Caco-2 (cell line): ENCODE measurements at regions not wholly inside any gene's neighbourhood (a gene's known extent, or its start where the extent isn't known, plus 50 kb on each side); places are given as distances from the start of the nearest gene placed in this dataset.

Experiments
- BruUV-seq: library from RNA; stranded (reverse); fragments of 400-500 nt; replicated peaks from 2 replicates; lab custom pipeline; 2021; lab: Mats Ljungman, UMichigan
- CTCF ChIA-PET: fragments of 300-600 bp; sonication (Branson Sonifier 250); formaldehyde crosslinking; loops from one replicate; lab custom pipeline; 2022; ENCODE audit warnings: antibody characterized with exemption; lab: Charles Lee
- POLR2A ChIA-PET: fragments of 300-600 bp; sonication (Branson Sonifier 250); formaldehyde crosslinking; loops from one replicate; lab custom pipeline; 2022; ENCODE audit warnings: antibody characterized with exemption; lab: Charles Lee
- DNase-seq, 2 experiments: peaks; one replicate each; pipeline versions ENCODE4 v3.0.0 to v3.0.0-alpha.2; 2020 to 2022
- H3K27me3 ChIP-seq: replicated peaks from 2 replicates; pipeline ENCODE4 v1.6.0; 2011; ENCODE audit warnings: low read length; ENCODE audit not compliant: control insufficient read depth, insufficient read depth
- H3K36me3 ChIP-seq: 2 replicates; pipeline ENCODE4 v1.5.1; 2011; ENCODE audit warnings: low read length; ENCODE audit not compliant: control insufficient read depth, insufficient read depth
- H3K4me1 ChIP-seq: fragments of 250-450 bp; sonication (Bioruptor Pico); 2 replicates; pipeline ENCODE4 v1.5.1; 2020; ENCODE audit warnings: mild to moderate bottlenecking
- H3K4me3 ChIP-seq: 2 replicates; pipeline ENCODE4 v1.5.1; 2011; ENCODE audit warnings: low read depth, mild to moderate bottlenecking, control low read depth, low read length
- H3K9me3 ChIP-seq: fragments of 250-450 bp; sonication (Bioruptor Pico); 2 replicates; pipeline ENCODE4 v1.5.1; 2020; ENCODE audit warnings: mild to moderate bottlenecking, moderate library complexity
- H3K27ac Mint-ChIP-seq: one replicate; pipeline ENCODE4 v1.8.0; 2022; ENCODE audit warnings: mixed read lengths; ENCODE audit not compliant: unreplicated experiment
- H3K27me3 Mint-ChIP-seq: one replicate; pipeline ENCODE4 v1.8.0; 2022; ENCODE audit warnings: mixed read lengths; ENCODE audit not compliant: insufficient read depth, unreplicated experiment
- H3K36me3 Mint-ChIP-seq: one replicate; pipeline ENCODE4 v1.8.0; 2022; ENCODE audit warnings: mild to moderate bottlenecking, mixed read lengths; ENCODE audit not compliant: insufficient read depth, unreplicated experiment
- H3K4me1 Mint-ChIP-seq: one replicate; pipeline ENCODE4 v1.8.0; 2022; ENCODE audit warnings: low read depth, mixed read lengths; ENCODE audit not compliant: unreplicated experiment
- H3K4me3 Mint-ChIP-seq: one replicate; pipeline ENCODE4 v1.8.0; 2022; ENCODE audit warnings: mild to moderate bottlenecking, moderate library complexity, mixed read lengths; ENCODE audit not compliant: unreplicated experiment
- H3K9me3 Mint-ChIP-seq: one replicate; pipeline ENCODE4 v1.8.0; 2022; ENCODE audit warnings: mixed read lengths; ENCODE audit not compliant: unreplicated experiment
- CTCF ChIP-seq, 2 experiments: fragments of 200-600 bp in 1 of 2; IDR thresholded peaks; 1 replicate in 1 of 2; 2 replicates in 1 of 2; pipeline versions ENCODE4 v1.5.1 to v1.8.0; 2011 to 2022; ENCODE audit warnings: antibody characterized with exemption in 1 of 2, control low read depth in 1 of 2, inconsistent platforms in 1 of 2, low read depth in 1 of 2, low read length in 1 of 2, mild to moderate bottlenecking in 1 of 2, moderate library complexity in 1 of 2; ENCODE audit not compliant: insufficient read depth in 1 of 2, severe bottlenecking in 1 of 2, unreplicated experiment in 1 of 2
- intact Hi-C: fragments of 100-400 bp; cut with micrococcal nuclease; formaldehyde crosslinking; loops from one replicate; pipeline ENCODE4 v1.10.0; 2022; ENCODE audit not compliant: unreplicated experiment

- Mint-ChIP-seq H3K9me3 (no peaks in the 10 kb centered on the region), H3K4me3 (no peak overlapping the region), H3K36me3 (no peaks in the 10 kb centered on the region), H3K27me3 (no peaks in the 10 kb centered on the region), H3K4me1 (peaks cover 11% of the 10 kb centered on the region), H3K27ac (no peak overlapping the region)
- POLR2A ChIA-PET = no interaction called here
- no peak for TF ChIP-seq CTCF (IDR thresholded peaks at IDR 0.05; ENCODE audit: insufficient read depth in 1 of 2, low read depth in 1 of 2, low read length in 1 of 2, severe bottlenecking in 1 of 2, unreplicated experiment in 1 of 2)
- no TSS peak for BruUV-seq
- H3K4me3 ChIP-seq = no peak overlapping the region
- H3K27me3 ChIP-seq = no peaks in the 10 kb centered on the region
- no peak for DNase-seq
- 0 out of 2 replicates have a peak, but pooled peaks cover 3% of the 10 kb centered on the region for H3K4me1 ChIP-seq
- CTCF ChIA-PET = no interaction called here
- no peaks in the 10 kb centered on the region for H3K9me3 ChIP-seq
- H3K36me3 ChIP-seq = no peaks in the 10 kb centered on the region
- intact Hi-C loops = no loop called here
These were observed 110.1 kb upstream of the DPYD start for GRCh38 chr1:98030976-98031375.

DNA sequence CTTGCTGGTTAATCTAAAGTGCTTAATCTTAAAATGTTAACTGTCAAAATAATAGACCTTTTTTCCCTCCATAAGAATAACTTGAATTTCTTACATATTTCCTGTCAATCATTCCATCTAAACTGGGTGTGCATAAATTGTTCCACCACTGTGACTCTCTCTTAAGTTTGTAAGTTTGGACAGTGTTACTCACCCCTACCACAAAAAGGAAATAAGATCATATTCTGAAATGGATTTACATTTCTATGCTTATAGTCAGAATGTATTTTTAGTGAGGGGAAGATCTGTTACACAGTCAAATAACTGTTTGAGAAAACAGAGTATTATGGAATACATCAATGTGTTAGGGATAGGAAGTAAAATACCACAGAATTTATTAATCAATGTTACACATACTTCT is 109.6 kb upstream of the DPYD start:
- no peak for TF ChIP-seq CTCF (IDR thresholded peaks at IDR 0.05; ENCODE audit: insufficient read depth in 1 of 2, low read depth in 1 of 2, low read length in 1 of 2, severe bottlenecking in 1 of 2, unreplicated experiment in 1 of 2)
- no peak overlapping the region for H3K27ac Mint-ChIP-seq
- peaks cover 11% of the 10 kb centered on the region for H3K4me1 Mint-ChIP-seq
- no peaks in the 10 kb centered on the region for H3K9me3 ChIP-seq
- H3K27me3 ChIP-seq = no peaks in the 10 kb centered on the region
- no peak overlapping the region for H3K4me3 ChIP-seq
- no TSS peak for BruUV-seq
- H3K27me3 Mint-ChIP-seq = no peaks in the 10 kb centered on the region
- intact Hi-C loops = no loop called here
- ChIA-PET POLR2A (no interaction called here), CTCF (no interaction called here)
- no peak for DNase-seq
- no peaks in the 10 kb centered on the region for H3K36me3 Mint-ChIP-seq
- H3K4me3 Mint-ChIP-seq = no peak overlapping the region
- no peaks in the 10 kb centered on the region for H3K9me3 Mint-ChIP-seq
- H3K4me1 ChIP-seq = 0 out of 2 replicates have a peak, but pooled peaks cover 3% of the 10 kb centered on the region
- H3K36me3 ChIP-seq = no peaks in the 10 kb centered on the region

GRCh38 chr1:98028800-98029199 is 108.0 kb upstream of the DPYD start:
- no TSS peak for BruUV-seq
- Mint-ChIP-seq H3K4me1 (peaks cover 3% of the 10 kb centered on the region), H3K27me3 (no peaks in the 10 kb centered on the region), H3K36me3 (no peaks in the 10 kb centered on the region), H3K4me3 (no peak overlapping the region), H3K27ac (no peak overlapping the region), H3K9me3 (no peaks in the 10 kb centered on the region)
- intact Hi-C loops = no loop called here
- Histone ChIP-seq H3K9me3 (no peaks in the 10 kb centered on the region), H3K36me3 (no peaks in the 10 kb centered on the region), H3K4me1 (no peaks in the 10 kb centered on the region), H3K4me3 (no peak overlapping the region), H3K27me3 (no peaks in the 10 kb centered on the region)
- DNase-seq = no peak
- CTCF ChIA-PET = no interaction called here
- no peak for TF ChIP-seq CTCF (IDR thresholded peaks at IDR 0.05; ENCODE audit: insufficient read depth in 1 of 2, low read depth in 1 of 2, low read length in 1 of 2, severe bottlenecking in 1 of 2, unreplicated experiment in 1 of 2)
- POLR2A ChIA-PET = no interaction called here
